GM12875 (cell line): ENCODE measurements at regions not wholly inside any gene's neighbourhood (a gene's known extent, or its start where the extent isn't known, plus 50 kb on each side); places are given as distances from the start of the nearest gene placed in this dataset.

Source experiments
- H3K4me3 ChIP-seq: one replicate; pipeline ENCODE4 v1.5.1; 2011; ENCODE audit warnings: low read depth, low read length, control low read depth
- CTCF ChIP-seq: IDR thresholded peaks from 2 replicates; pipeline ENCODE4 v1.5.1; 2011; ENCODE audit warnings: low read depth, mild to moderate bottlenecking, control low read depth, inconsistent platforms, low read length, moderate library complexity, borderline replicate concordance; ENCODE audit not compliant: insufficient read depth

- no peak for TF ChIP-seq CTCF
- H3K4me3 ChIP-seq = no peak overlapping the region
Measured at GRCh38 chr12:94080341-94081009, 67.9 kb upstream of the PLXNC1 start.

- H3K4me3 ChIP-seq = no peak overlapping the region
- TF ChIP-seq CTCF = no peak
Measured at GRCh38 chr12:94082690-94083089, 65.7 kb upstream of the PLXNC1 start.

GRCh38 chr12:94089891-94090290 lies 58.5 kb upstream of the PLXNC1 start:
- no peak for TF ChIP-seq CTCF
- H3K4me3 ChIP-seq = no peak overlapping the region

GRCh38 chr12:94091624-94092023 lies 56.8 kb upstream of the PLXNC1 start:
- TF ChIP-seq CTCF = no peak

DNA sequence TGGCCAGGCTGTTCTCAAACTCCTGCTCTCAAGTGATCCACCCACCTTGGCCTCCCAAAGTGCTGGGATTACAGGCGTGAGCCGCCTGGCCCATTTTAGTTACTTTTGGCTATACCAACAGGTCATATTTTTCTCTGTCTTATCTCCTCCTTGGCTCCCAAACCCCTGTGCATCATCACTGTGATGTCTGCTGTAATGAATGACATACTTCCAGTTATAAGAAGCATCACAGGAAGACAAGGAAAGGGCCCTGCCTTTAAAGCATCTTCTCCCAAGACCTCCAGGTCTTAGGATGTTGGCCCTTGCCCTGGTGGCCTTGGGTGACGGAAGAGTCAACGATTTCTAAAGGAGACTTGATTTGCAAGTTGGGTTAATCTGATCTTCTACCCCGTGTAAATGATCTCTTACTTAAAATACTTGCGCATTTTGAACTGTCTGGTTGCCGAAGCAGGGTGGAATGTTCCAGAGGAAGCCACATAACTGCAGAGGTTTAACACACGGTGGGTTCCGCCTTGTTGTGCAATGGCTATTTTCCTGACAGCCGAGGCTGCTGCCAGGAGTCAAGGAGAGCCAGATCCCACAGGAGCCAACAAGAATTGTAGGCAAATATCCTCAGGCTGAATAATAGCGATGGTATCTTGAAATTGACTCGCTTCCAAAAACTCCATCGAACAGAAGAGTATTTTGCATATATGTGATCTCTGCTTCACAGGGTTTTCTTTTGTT lies 55.7 kb upstream of the PLXNC1 start:
- no peak overlapping the region for H3K4me3 ChIP-seq
- no peak for TF ChIP-seq CTCF

More at GRCh38 chr12:94091624-94092023, 56.8 kb upstream of the PLXNC1 start:
- no peak overlapping the region for H3K4me3 ChIP-seq

DNA sequence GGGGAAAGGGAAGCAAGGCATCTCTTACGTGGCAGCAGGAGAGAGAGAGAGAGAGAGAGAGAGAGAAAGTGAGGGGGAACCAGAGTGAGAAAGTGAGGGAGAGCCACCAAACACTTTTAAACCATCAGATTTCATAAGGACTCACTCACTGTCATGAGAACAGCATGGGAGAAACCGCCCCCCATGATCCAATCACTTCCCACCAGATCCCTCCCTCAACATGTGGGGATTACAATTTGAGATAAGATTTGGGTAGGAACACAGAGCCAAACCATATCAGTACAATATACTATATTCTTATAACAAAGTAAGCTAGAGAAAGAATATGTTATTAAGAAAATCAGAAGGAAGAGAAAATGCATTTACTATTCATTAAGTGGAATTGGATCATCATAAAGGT lies 53.7 kb upstream of the PLXNC1 start:
- no peak for TF ChIP-seq CTCF

DNA sequence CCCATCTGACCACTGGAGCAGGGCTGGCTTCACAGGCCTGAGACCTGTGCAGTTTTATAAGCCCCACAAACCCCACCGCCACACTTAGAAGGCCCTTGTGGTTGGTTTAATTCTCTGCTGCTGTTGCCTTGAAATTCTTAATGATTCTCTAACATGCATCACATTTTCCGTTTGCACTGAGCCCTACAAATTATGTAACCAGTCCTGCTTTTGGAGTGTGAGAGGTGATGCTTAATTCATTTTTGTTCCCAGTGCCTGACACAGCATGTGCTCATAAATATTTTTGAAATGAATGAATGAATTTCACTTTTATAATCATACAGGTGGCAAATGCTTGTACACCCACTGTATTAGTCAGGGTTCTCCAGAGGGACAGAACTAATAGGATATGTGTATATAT lies 52.8 kb upstream of the PLXNC1 start:
- no peak overlapping the region for H3K4me3 ChIP-seq

More for the DNA sequence above, 53.7 kb upstream of the PLXNC1 start:
- H3K4me3 ChIP-seq = no peak overlapping the region

More for the DNA sequence above, 52.8 kb upstream of the PLXNC1 start:
- no peak for TF ChIP-seq CTCF
